Lower lobe of right lung (tissue), 2 donors: ENCODE measurements at regions not wholly inside any gene's neighbourhood (a gene's known extent, or its start where the extent isn't known, plus 50 kb on each side); places are given as distances from the start of the nearest gene placed in this dataset.

Experiments used
- ATAC-seq, 2 donors: fragments of 200-7000 bp; cut with Tn5 transposase; one replicate each; pipeline ENCODE4 v1.9.1; 2020 to 2022; ENCODE audit warnings: mild to moderate bottlenecking in 2 of 2, moderate library complexity in 2 of 2
- DNase-seq: peaks from one replicate; pipeline ENCODE4 v3.0.0-alpha.2; 2020
- H3K27ac ChIP-seq: fragments of 200-600 bp; one replicate; pipeline ENCODE4 v1.8.0; 2022
- H3K27me3 ChIP-seq: fragments of 200-600 bp; one replicate; pipeline ENCODE4 v1.8.0; 2022; ENCODE audit warnings: low read depth
- H3K36me3 ChIP-seq: fragments of 200-600 bp; one replicate; pipeline ENCODE4 v1.8.0; 2022; ENCODE audit warnings: mild to moderate bottlenecking
- H3K4me1 ChIP-seq: fragments of 200-600 bp; one replicate; pipeline ENCODE4 v1.8.0; 2022
- H3K4me3 ChIP-seq: fragments of 200-600 bp; one replicate; pipeline ENCODE4 v1.8.0; 2022; ENCODE audit warnings: mild to moderate bottlenecking
- H3K9me3 ChIP-seq: fragments of 200-600 bp; one replicate; pipeline ENCODE4 v1.8.0; 2022
- CTCF ChIP-seq: fragments of 200-600 bp; IDR thresholded peaks from one replicate; pipeline ENCODE4 v1.8.0; 2022; ENCODE audit warnings: antibody characterized with exemption, mild to moderate bottlenecking
- intact Hi-C: fragments of 100-400 bp; cut with DNase I; formaldehyde crosslinking; loops from one replicate; pipeline ENCODE4 v1.11.0; 2022
- donor health status: DM: no; HTN: yes; CAD: no; lungs with severe emphysema.

- no peak for ATAC-seq
- no peak for TF ChIP-seq CTCF
Observed at GRCh38 chr2:107548216-107548615, 278.5 kb upstream of the RGPD4 start.

GRCh38 chr2:107553046-107553445 is 273.6 kb upstream of the RGPD4 start:
- ATAC-seq (no peak), DNase-seq (no peak)
- Histone ChIP-seq H3K4me1 (no peaks in the 10 kb centered on the region), H3K27me3 (no peaks in the 10 kb centered on the region), H3K9me3 (peaks cover 13% of the 10 kb centered on the region), H3K27ac (no peak overlapping the region), H3K4me3 (no peak overlapping the region), H3K36me3 (no peaks in the 10 kb centered on the region)
- intact Hi-C loops, result no loop called here
- TF ChIP-seq CTCF, result no peak

More at GRCh38 chr2:107548216-107548615, 278.5 kb upstream of the RGPD4 start:
- H3K4me1 ChIP-seq, result no peaks in the 10 kb centered on the region
- no peak overlapping the region for H3K27ac ChIP-seq
- intact Hi-C loops, result no loop called here
- no peak for DNase-seq
- H3K27me3 ChIP-seq, result no peaks in the 10 kb centered on the region
- H3K4me3 ChIP-seq, result no peak overlapping the region
- no peaks in the 10 kb centered on the region for H3K36me3 ChIP-seq
- H3K9me3 ChIP-seq, result no peaks in the 10 kb centered on the region

- ATAC-seq, result no peak
- Histone ChIP-seq H3K36me3 (no peaks in the 10 kb centered on the region), H3K27ac (no peak overlapping the region), H3K4me3 (no peak overlapping the region), H3K4me1 (no peaks in the 10 kb centered on the region), H3K9me3 (peaks cover 13% of the 10 kb centered on the region), H3K27me3 (no peaks in the 10 kb centered on the region)
- TF ChIP-seq CTCF, result no peak
- intact Hi-C loops, result no loop called here
- DNase-seq, result no peak
Observed at GRCh38 chr2:107553539-107553938, 273.2 kb upstream of the RGPD4 start.

DNA sequence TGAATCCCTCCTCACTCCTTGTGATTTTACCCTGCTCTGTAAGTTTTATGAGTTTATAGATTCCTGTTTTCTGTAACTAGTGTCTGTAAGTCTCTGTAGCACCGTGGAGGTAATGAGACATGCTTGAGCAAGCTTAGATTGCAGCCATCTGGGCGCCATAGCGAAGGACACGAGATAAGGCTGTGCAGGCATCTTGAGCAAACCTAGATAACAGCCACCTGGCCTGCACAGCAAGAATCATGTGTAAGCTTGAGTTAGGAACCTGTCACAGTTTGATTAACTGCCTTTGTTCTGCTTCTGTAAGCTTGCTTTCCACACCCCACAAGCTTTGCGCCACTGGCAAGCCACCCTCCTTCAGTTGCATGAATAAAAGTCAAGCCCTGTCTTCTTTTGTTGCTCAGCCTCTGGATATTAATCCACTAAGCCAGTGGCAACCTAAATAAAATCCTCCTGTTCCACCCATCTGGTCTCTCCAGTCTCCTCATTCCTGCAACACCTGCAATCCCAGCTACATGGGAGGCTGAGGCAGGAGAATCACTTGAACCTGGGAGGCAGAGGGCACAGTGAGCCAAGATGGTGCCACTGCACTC is 270.6 kb upstream of the RGPD4 start:
- DNase-seq, result no peak
- intact Hi-C loops, result no loop called here

DNA sequence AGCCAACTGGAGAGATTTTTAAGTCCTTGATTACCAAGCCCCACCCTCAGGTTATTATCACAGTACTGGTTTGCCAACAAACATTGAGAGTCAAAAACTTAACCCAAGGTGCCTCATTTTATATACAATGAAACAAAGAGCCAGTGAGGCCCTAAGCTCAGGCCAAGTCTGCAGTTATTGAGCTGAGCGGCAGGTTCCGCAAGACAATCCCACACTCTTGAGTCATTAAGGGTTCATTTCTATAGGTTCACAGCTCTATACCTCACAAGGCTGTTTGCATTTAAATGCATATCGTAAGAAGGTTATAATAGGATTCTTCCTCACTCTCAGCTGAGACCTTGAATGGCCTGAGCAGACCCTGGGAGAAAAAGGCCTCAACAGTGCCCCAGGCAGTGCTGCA is 268.4 kb upstream of the RGPD4 start:
- Histone ChIP-seq H3K27ac (no peak overlapping the region), H3K27me3 (no peaks in the 10 kb centered on the region), H3K36me3 (no peaks in the 10 kb centered on the region), H3K4me1 (no peaks in the 10 kb centered on the region), H3K4me3 (no peak overlapping the region), H3K9me3 (peaks cover 13% of the 10 kb centered on the region)
- no peak for TF ChIP-seq CTCF
- DNase-seq, result no peak
- intact Hi-C loops, result no loop called here
- ATAC-seq, result no peak

More for the DNA sequence above, 270.6 kb upstream of the RGPD4 start:
- TF ChIP-seq CTCF, result no peak
- H3K9me3 ChIP-seq, result peaks cover 13% of the 10 kb centered on the region
- ATAC-seq, result no peak
- no peaks in the 10 kb centered on the region for H3K36me3 ChIP-seq
- H3K27me3 ChIP-seq, result no peaks in the 10 kb centered on the region
- H3K4me3 ChIP-seq, result no peak overlapping the region
- H3K4me1 ChIP-seq, result no peaks in the 10 kb centered on the region
- no peak overlapping the region for H3K27ac ChIP-seq

DNA sequence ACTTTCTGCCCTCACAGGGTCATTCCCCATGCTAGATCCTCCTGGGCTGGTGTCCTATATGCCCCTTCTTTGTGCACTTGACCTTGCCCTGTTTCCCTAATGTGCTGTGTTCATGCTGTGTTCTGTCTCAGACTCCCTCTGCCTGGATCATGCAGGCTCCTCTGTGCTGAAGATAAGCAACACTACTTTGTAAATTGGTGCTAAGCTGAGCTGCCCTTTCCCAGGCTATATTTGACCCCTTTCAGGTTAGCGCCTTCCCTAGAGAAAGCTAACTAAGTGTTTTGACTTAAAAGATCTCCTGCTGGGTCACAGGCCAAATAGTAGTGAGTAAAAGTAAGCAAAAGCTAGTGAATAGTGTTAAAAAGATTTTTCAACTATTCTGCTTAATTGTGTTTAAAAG is 257.2 kb upstream of the RGPD4 start:
- Histone ChIP-seq H3K27me3 (no peaks in the 10 kb centered on the region), H3K4me3 (no peak overlapping the region), H3K36me3 (no peaks in the 10 kb centered on the region), H3K27ac (no peak overlapping the region), H3K9me3 (no peaks in the 10 kb centered on the region), H3K4me1 (no peaks in the 10 kb centered on the region)
- ATAC-seq (no peak), DNase-seq (no peak)
- intact Hi-C loops, result no loop called here
- no peak for TF ChIP-seq CTCF
